ENCODE measurements at regions not wholly inside any gene's neighbourhood (a gene's known extent, or its start where the extent isn't known, plus 50 kb on each side); places are given as distances from the start of the nearest gene placed in this dataset.

- TF ChIP-seq, protein P1, sequence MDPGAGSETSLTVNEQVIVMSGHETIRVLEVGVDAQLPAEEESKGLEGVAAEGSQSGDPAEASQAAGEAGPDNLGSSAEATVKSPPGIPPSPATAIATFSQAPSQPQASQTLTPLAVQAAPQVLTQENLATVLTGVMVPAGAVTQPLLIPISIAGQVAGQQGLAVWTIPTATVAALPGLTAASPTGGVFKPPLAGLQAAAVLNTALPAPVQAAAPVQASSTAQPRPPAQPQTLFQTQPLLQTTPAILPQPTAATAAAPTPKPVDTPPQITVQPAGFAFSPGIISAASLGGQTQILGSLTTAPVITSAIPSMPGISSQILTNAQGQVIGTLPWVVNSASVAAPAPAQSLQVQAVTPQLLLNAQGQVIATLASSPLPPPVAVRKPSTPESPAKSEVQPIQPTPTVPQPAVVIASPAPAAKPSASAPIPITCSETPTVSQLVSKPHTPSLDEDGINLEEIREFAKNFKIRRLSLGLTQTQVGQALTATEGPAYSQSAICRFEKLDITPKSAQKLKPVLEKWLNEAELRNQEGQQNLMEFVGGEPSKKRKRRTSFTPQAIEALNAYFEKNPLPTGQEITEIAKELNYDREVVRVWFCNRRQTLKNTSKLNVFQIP (CRISPR knock-in tag; IDR thresholded peaks at IDR 0.05; ENCODE audit: borderline replicate concordance, low read depth), result no peak
- TF ChIP-seq ZNF70 (CRISPR knock-in tag; IDR thresholded peaks at IDR 0.05) (no peak), SNAI2 (CRISPR knock-in tag; IDR thresholded peaks at IDR 0.05) (no peak), TSHZ2 (CRISPR knock-in tag; IDR thresholded peaks at IDR 0.05) (no peak), ARNTL (CRISPR knock-in tag; IDR thresholded peaks at IDR 0.05; ENCODE audit: borderline replicate concordance, low read depth) (no peak), ZC3H10 (CRISPR knock-in tag; IDR thresholded peaks at IDR 0.05) (no peak), ESRRG (CRISPR knock-in tag; IDR thresholded peaks at IDR 0.05) (no peak), TOX (CRISPR knock-in tag; IDR thresholded peaks at IDR 0.05; ENCODE audit: borderline replicate concordance) (no peak), PPARA (CRISPR knock-in tag; IDR thresholded peaks at IDR 0.05; ENCODE audit: borderline replicate concordance) (no peak), ZNF565 (CRISPR knock-in tag; conservative IDR thresholded peaks at IDR 0.05; ENCODE audit: low read depth) (no peak), ZFP30 (CRISPR knock-in tag; IDR thresholded peaks at IDR 0.05) (no peak), TCF4 (CRISPR knock-in tag; IDR thresholded peaks at IDR 0.05; ENCODE audit: borderline replicate concordance) (no peak), ZNF8 (CRISPR knock-in tag; IDR thresholded peaks at IDR 0.05) (no peak), GLIS3 (CRISPR knock-in tag; IDR thresholded peaks at IDR 0.05) (no peak), CSDC2 (CRISPR knock-in tag; IDR thresholded peaks at IDR 0.05) (no peak), ISL1 (CRISPR knock-in tag; IDR thresholded peaks at IDR 0.05) (no peak)
- TF ChIP-seq, protein P2, sequence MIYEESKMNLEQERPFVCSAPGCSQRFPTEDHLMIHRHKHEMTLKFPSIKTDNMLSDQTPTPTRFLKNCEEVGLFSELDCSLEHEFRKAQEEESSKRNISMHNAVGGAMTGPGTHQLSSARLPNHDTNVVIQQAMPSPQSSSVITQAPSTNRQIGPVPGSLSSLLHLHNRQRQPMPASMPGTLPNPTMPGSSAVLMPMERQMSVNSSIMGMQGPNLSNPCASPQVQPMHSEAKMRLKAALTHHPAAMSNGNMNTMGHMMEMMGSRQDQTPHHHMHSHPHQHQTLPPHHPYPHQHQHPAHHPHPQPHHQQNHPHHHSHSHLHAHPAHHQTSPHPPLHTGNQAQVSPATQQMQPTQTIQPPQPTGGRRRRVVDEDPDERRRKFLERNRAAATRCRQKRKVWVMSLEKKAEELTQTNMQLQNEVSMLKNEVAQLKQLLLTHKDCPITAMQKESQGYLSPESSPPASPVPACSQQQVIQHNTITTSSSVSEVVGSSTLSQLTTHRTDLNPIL (CRISPR knock-in tag; IDR thresholded peaks at IDR 0.05; ENCODE audit: low read depth), result no peak
- TF ChIP-seq, protein P3, sequence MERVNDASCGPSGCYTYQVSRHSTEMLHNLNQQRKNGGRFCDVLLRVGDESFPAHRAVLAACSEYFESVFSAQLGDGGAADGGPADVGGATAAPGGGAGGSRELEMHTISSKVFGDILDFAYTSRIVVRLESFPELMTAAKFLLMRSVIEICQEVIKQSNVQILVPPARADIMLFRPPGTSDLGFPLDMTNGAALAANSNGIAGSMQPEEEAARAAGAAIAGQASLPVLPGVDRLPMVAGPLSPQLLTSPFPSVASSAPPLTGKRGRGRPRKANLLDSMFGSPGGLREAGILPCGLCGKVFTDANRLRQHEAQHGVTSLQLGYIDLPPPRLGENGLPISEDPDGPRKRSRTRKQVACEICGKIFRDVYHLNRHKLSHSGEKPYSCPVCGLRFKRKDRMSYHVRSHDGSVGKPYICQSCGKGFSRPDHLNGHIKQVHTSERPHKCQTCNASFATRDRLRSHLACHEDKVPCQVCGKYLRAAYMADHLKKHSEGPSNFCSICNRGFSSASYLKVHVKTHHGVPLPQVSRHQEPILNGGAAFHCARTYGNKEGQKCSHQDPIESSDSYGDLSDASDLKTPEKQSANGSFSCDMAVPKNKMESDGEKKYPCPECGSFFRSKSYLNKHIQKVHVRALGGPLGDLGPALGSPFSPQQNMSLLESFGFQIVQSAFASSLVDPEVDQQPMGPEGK (CRISPR knock-in tag; IDR thresholded peaks at IDR 0.05; ENCODE audit: borderline replicate concordance), result no peak
- no peak for ATAC-seq
Observed at GRCh38 chr18:78125206-78125896, 854.3 kb upstream of the SALL3 start.

DNA sequence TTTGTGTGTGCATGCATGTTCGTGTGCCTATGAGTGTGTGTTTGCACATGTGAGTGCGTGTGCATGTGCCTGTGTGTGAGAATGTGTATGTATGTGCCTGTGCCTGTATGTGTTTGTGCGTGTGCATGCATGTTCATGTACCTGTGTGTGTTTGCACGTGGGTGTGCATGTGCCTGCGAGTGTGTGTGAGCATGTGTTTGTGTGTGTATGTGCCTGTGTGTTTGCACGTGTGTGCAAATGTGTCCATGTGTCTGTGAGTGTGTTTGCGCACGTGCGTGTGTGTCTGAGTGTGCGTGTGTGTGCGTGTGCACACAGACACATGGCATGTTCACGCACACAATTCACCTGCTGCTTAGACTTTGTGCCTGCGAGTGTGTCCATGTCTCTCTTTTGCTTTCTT is 853.5 kb upstream of the SALL3 start:
- no peak for TF ChIP-seq TSHZ2 (CRISPR knock-in tag; IDR thresholded peaks at IDR 0.05)
- no peak for TF ChIP-seq ZNF8 (CRISPR knock-in tag; IDR thresholded peaks at IDR 0.05)
- TF ChIP-seq OSR1 (CRISPR knock-in tag; IDR thresholded peaks at IDR 0.05), result no peak
- no peak for TF ChIP-seq ESRRG (CRISPR knock-in tag; IDR thresholded peaks at IDR 0.05)
- ATAC-seq, result no peak

DNA sequence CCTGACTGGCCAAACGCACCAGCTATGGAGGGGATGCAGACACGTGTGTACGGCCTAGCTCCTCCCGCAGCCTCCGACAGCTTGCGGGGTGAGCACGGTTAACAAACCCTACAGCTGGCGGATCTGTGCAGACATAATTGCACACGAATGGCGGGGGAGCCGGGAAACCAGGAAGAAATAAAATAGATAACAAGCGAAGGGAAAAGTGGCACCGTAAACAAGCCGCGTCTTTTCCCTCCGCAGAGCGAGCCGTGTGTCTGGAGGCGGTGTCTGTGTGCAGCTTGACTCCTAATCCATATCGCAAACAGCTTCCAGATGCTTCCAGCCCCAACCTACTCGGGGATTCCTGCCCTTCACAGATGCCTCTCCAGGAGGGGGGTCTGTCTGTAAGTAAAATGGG is 853.1 kb upstream of the SALL3 start:
- ATAC-seq, result no peak
- TF ChIP-seq ESRRG (CRISPR knock-in tag; IDR thresholded peaks at IDR 0.05), result no peak
- no peak for TF ChIP-seq BACH2 (CRISPR knock-in tag; IDR thresholded peaks at IDR 0.05; ENCODE audit: borderline replicate concordance)
- no peak for TF ChIP-seq SNAI2 (CRISPR knock-in tag; IDR thresholded peaks at IDR 0.05)
- TF ChIP-seq TSHZ2 (CRISPR knock-in tag; IDR thresholded peaks at IDR 0.05), result no peak
- TF ChIP-seq ZNF70 (CRISPR knock-in tag; IDR thresholded peaks at IDR 0.05), result no peak
- no peak for TF ChIP-seq GLIS3 (CRISPR knock-in tag; IDR thresholded peaks at IDR 0.05)
- TF ChIP-seq, protein P2 (CRISPR knock-in tag; IDR thresholded peaks at IDR 0.05; ENCODE audit: low read depth), result no peak
- TF ChIP-seq ZFP3 (CRISPR knock-in tag; IDR thresholded peaks at IDR 0.05), result no peak
